GM10266 (cell line): ENCODE measurements at regions not wholly inside any gene's neighbourhood (a gene's known extent, or its start where the extent isn't known, plus 50 kb on each side); places are given as distances from the start of the nearest gene placed in this dataset.
"Not testable (repeated sequence)": the region's sequence is repeated elsewhere in the genome, so short reads cannot be mapped to it uniquely, and the experiment has no call there.

Experiments used
- DNase-seq: peaks from one replicate; pipeline ENCODE4 v3.0.0; 2012; ENCODE audit errors: extremely low spot score
- CTCF ChIP-seq: IDR thresholded peaks from 2 replicates; pipeline ENCODE4 v1.5.1; 2012; ENCODE audit warnings: mild to moderate bottlenecking, low read depth; ENCODE audit not compliant: control insufficient read depth, insufficient read depth; ENCODE audit errors: missing control alignments

GRCh38 chr21:31798842-31799704 is 67.2 kb upstream of the SCAF4 start:
- TF ChIP-seq CTCF = no peak
- DNase-seq = no peak

GRCh38 chr21:31795992-31796391 is 64.1 kb upstream of the SCAF4 start:
- no peak for TF ChIP-seq CTCF
- no peak for DNase-seq

GRCh38 chr21:31790420-31790819 is 58.5 kb upstream of the SCAF4 start:
- not testable (repeated sequence) for DNase-seq

GRCh38 chr21:31788581-31788980 is 56.7 kb upstream of the SCAF4 start:
- DNase-seq = no peak
- TF ChIP-seq CTCF = no peak

- DNase-seq = not testable (repeated sequence)
Observed at GRCh38 chr21:31787691-31788090, 55.8 kb upstream of the SCAF4 start.

GRCh38 chr21:31786164-31786920 is 54.4 kb upstream of the SCAF4 start:
- no peak for TF ChIP-seq CTCF

GRCh38 chr21:31785237-31786163 is 53.6 kb upstream of the SCAF4 start:
- TF ChIP-seq CTCF = peak; percentile 69
- DNase-seq = peak; percentile 33

More at GRCh38 chr21:31786164-31786920, 54.4 kb upstream of the SCAF4 start:
- DNase-seq = no peak
